Suprapubic skin (tissue), 3 donors: ENCODE measurements at regions not wholly inside any gene's neighbourhood (a gene's known extent, or its start where the extent isn't known, plus 50 kb on each side); places are given as distances from the start of the nearest gene placed in this dataset.

ENCODE experiments used
- POLR2AphosphoS5 ChIP-seq, 3 donors: sonication (generic); formaldehyde crosslinking; IDR thresholded peaks; one replicate each; pipeline ENCODE4 v1.6.1; 2017; ENCODE audit warnings: antibody characterized with exemption in 3 of 3
- TF ChIP-seq, protein P1 (sequence below), 2 donors: fragments of 200-600 bp in 1 of 2; fragments of 450-650 bp in 1 of 2; sonication (generic) in 1 of 2; IDR thresholded peaks; one replicate each; pipeline ENCODE4 v1.5.1; 2016 to 2019; ENCODE audit warnings: antibody characterized with exemption in 2 of 2, mild to moderate bottlenecking in 1 of 2, moderate library complexity in 1 of 2

DNA sequence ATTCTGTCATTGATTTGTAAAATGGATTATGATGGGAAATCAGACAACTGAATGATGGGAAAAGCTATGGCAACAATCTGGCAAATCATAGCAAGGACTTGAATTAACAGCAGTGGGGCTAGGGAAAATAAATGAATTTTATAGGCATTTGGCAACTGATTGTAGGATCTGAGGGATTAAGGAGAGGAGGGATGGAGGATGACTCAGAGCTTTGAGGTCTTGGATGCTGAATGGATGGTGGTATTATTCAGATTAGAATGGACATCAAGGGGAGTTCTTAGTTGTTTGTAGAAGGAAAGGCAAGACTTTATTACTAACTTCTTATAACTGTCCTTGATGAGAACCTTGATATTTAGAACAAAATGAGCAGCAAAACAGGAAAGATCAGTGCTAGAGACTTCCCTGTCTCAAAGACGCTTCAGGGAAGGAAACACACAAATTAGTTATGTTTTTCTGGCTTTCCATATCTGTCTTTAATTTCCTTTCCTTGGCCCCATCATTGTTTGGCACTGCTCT is 51.4 kb upstream of the HHIP start:
- TF ChIP-seq, protein P1, sequence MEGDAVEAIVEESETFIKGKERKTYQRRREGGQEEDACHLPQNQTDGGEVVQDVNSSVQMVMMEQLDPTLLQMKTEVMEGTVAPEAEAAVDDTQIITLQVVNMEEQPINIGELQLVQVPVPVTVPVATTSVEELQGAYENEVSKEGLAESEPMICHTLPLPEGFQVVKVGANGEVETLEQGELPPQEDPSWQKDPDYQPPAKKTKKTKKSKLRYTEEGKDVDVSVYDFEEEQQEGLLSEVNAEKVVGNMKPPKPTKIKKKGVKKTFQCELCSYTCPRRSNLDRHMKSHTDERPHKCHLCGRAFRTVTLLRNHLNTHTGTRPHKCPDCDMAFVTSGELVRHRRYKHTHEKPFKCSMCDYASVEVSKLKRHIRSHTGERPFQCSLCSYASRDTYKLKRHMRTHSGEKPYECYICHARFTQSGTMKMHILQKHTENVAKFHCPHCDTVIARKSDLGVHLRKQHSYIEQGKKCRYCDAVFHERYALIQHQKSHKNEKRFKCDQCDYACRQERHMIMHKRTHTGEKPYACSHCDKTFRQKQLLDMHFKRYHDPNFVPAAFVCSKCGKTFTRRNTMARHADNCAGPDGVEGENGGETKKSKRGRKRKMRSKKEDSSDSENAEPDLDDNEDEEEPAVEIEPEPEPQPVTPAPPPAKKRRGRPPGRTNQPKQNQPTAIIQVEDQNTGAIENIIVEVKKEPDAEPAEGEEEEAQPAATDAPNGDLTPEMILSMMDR (IDR thresholded peaks at IDR 0.05), result no peak
- no peak for TF ChIP-seq POLR2AphosphoS5 (IDR thresholded peaks at IDR 0.05)
